Neural cell (in vitro differentiated cells): ENCODE measurements at regions not wholly inside any gene's neighbourhood (a gene's known extent, or its start where the extent isn't known, plus 50 kb on each side); places are given as distances from the start of the nearest gene placed in this dataset.

Source experiments
- CTCF ChIP-seq: fragments of 450-650 bp; IDR thresholded peaks from 2 replicates; pipeline ENCODE4 v1.5.1; 2014; ENCODE audit warnings: antibody characterized with exemption, mild to moderate bottlenecking, moderate library complexity; ENCODE audit not compliant: poor library complexity, severe bottlenecking
- EZH2 ChIP-seq: fragments of 200-600, 300-800 bp; shearing (Covaris generic), sonication (generic); IDR thresholded peaks from 2 replicates; pipeline ENCODE4 v1.6.1; 2014; ENCODE audit warnings: antibody characterized with exemption, low read length, borderline replicate concordance, mild to moderate bottlenecking; ENCODE audit not compliant: insufficient read depth, poor library complexity, severe bottlenecking

GRCh38 chr12:68435299-68435637 lies 103.1 kb upstream of the MDM1 start:
- TF ChIP-seq CTCF, result no peak
- no peak for TF ChIP-seq EZH2
